Activated naive CD8-positive, alpha-beta T cell (primary cell): ENCODE measurements at regions not wholly inside any gene's neighbourhood (a gene's known extent, or its start where the extent isn't known, plus 50 kb on each side); places are given as distances from the start of the nearest gene placed in this dataset.
"Not testable (repeated sequence)": the region's sequence is repeated elsewhere in the genome, so short reads cannot be mapped to it uniquely, and the experiment has no call there.

Experiments
- H3K27ac Mint-ChIP-seq: one replicate; pipeline ENCODE4 v1.8.0; 2021; ENCODE audit warnings: mixed read lengths
- H3K27me3 Mint-ChIP-seq: one replicate; pipeline ENCODE4 v1.8.0; 2021; ENCODE audit warnings: mixed read lengths
- H3K36me3 Mint-ChIP-seq: one replicate; pipeline ENCODE4 v1.8.0; 2021; ENCODE audit warnings: mixed read lengths
- H3K4me1 Mint-ChIP-seq: one replicate; pipeline ENCODE4 v1.8.0; 2021; ENCODE audit warnings: low read depth, mixed read lengths
- H3K4me3 Mint-ChIP-seq: one replicate; pipeline ENCODE4 v1.8.0; 2021; ENCODE audit warnings: mild to moderate bottlenecking, mixed read lengths
- H3K9me3 Mint-ChIP-seq: one replicate; pipeline ENCODE4 v1.8.0; 2021; ENCODE audit warnings: low read depth, mixed read lengths

DNA sequence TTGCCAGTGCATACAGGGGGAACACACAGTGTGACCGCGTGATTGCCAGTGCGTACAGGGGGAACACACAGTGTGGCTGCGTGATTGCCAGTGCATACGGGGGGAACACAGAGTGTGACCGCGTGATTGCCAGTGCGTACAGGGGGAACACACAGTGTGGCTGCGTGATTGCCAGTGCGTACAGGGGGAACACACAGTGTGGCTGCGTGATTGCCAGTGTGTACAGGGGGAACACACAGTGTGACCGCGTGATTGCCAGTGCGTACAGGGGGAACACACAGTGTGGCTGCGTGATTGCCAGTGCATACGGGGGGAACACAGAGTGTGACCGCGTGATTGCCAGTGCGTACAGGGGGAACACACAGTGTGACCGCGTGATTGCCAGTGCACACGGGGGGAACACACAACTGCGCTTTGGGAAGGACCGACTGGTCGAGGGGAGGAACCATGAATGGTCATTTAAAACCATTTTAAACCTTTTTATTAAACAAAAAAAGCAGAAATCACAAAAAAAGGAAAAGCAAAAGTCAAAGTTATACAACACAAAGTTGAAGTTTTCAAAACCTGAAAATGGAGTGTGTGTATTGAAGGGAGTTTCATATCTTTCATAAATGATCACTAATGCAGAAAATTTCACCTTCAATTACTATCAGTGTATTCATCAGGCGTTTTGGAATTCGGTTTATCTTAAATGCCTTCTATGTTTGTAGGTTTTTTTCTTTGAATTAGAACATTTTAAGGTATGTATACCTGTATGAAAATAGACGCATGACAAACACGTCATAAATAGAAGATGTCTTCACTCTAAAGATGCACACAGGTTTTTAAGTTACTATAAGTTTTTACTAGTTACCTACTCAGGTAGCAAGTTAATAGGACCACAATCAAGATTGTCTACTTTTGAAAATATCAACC, 141.0 kb downstream of the RTP5 start:
- not testable (repeated sequence) for H3K36me3 Mint-ChIP-seq, H3K27me3 Mint-ChIP-seq, H3K27ac Mint-ChIP-seq, H3K4me3 Mint-ChIP-seq, H3K9me3 Mint-ChIP-seq
- peaks cover 10% of the 10 kb centered on the region for H3K4me1 Mint-ChIP-seq

DNA sequence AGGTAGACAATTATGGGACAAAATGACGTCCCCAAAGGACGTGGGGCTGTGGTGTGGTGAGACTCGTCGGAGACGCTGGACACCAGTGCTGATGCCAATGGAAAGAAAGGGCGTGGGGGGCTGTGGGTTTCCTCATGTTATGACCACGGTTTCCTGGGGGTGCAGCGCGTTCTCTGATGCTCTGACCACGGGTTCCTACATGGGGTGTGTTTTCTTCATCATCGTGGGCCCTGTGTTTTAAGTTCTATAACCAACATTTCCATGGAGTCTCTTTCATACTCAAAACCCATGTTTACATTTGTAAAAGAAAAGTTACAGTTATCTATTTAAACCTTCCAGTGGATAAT, 141.6 kb downstream of the RTP5 start:
- Mint-ChIP-seq H3K4me3 (no peak overlapping the region), H3K27ac (no peak overlapping the region), H3K27me3 (no peaks in the 10 kb centered on the region), H3K4me1 (peaks cover 10% of the 10 kb centered on the region), H3K9me3 (no peaks in the 10 kb centered on the region), H3K36me3 (no peaks in the 10 kb centered on the region)

DNA sequence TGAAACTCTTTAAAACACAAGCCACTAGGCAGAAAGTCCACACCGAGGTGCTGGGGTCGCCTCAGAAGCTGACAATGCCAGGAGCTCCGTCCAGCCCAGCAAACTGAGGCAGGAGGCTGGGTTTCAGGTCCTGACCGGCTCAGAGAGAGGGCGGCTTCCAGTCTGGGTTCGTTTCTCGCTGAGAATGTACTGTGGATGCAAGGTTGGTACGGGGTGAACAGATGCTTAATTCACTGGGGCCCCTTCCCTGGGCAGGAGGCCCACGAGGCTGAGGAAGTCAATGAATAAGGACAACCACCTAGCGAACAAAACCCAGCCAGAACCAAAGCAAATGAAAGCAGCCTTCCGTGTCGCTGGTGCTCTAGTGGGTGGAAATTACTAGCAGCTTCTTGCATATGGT, 142.0 kb downstream of the RTP5 start:
- Mint-ChIP-seq H3K4me1 (peaks cover 10% of the 10 kb centered on the region), H3K27me3 (no peaks in the 10 kb centered on the region), H3K36me3 (no peaks in the 10 kb centered on the region), H3K4me3 (no peak overlapping the region), H3K9me3 (no peaks in the 10 kb centered on the region), H3K27ac (no peak overlapping the region)

DNA sequence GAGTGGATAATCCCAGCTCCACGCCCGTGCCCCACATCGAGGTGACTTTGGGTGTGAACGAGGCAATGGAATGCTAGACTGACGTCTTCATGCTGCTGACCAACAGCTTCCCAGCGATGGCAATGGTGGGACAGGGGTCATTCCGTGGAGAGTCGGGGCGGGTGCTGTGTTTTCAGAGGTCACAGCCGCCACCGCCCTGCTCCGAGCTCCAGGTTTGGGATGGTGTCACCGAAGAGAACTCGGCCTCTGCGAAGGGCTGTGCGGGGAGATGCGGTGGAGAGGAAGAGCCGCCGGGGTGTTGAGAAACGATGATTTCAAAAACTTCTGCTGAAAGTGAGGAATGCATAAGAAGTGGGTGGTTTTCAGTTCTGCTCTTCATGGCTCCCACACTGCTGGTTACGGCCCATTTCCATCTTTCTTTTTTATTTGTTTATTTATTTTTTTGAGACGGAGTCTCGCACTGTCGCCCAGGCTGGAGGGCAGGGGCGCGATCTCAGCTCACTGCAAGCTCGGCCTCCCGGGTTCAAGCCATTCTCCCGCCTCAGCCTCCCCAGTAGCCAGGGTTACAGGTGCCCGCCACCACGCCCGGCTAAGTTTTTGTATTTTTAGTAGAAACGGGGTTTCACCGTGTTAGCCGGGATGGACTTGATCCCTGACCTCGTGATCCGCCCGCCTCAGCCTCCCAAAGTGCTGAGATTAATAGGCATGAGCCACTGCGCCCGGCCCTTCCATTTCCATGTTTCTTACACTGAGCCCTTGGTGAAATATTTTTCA, 142.6 kb downstream of the RTP5 start:
- no peaks in the 10 kb centered on the region for H3K36me3 Mint-ChIP-seq
- no peak overlapping the region for H3K27ac Mint-ChIP-seq
- no peaks in the 10 kb centered on the region for H3K27me3 Mint-ChIP-seq
- H3K4me1 Mint-ChIP-seq, result peaks cover 10% of the 10 kb centered on the region
- no peak overlapping the region for H3K4me3 Mint-ChIP-seq
- H3K9me3 Mint-ChIP-seq, result no peaks in the 10 kb centered on the region

DNA sequence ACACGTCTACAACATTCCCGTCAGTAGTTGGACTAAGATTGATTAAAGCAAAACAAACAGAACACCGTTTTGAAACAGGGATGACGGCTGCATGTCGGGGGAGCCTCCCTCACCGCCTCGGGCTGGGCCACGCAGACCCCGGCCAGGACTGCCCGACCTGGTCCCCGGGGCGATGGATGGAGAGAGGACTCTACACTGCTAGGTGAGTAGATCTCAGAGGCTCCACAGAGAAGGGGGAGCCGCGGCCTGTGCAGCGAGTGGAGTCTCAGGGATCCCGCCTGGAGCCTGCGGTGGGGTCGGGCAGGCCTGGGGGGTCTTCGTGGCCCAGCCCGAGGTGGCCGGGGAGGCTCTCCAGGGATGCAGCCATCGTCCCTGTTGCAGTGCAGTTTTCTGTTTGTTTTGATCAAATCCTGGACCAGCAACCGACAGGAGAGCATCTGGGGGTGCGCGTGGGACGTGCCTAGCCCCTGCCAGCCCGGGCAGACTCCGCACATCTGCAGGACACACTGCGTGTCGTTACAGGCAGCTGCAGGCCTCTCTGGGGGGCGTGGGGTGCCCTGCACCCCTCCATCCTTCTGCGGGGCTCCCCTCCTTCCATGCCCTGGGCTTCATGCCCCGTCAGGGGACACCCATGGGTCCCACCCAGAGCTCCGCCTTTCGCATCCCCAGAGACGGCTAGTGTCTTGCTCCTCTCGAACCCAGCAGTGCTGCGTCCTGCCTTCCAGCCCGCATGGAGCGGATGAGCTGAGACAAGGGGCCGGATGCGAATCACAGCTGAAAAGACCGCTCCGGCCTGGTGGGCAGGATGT, 143.6 kb downstream of the RTP5 start:
- Mint-ChIP-seq H3K4me1 (peaks cover 10% of the 10 kb centered on the region), H3K27ac (no peak overlapping the region), H3K4me3 (no peak overlapping the region), H3K27me3 (no peaks in the 10 kb centered on the region), H3K36me3 (no peaks in the 10 kb centered on the region), H3K9me3 (no peaks in the 10 kb centered on the region)

DNA sequence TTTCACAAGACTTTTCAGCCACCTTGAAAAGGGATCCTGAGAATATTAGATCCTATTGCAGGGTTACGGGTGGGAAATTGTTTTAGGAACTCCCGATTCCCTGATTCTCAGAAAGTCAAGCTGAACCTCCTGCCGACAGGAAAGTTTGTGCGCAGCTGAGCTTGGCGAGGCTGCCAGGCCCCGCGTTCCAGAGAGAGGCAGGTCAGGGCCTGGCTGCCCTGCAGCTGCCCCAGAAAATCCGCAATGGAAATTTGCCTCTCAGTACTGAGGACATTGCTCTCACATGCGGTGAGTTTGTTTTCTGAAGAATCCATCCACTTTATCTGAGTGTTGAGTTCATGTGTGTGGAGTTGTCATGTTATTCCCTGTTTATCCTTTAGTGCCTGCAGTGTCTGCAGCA, 144.2 kb downstream of the RTP5 start:
- H3K36me3 Mint-ChIP-seq, result no peaks in the 10 kb centered on the region
- peaks cover 10% of the 10 kb centered on the region for H3K4me1 Mint-ChIP-seq
- H3K27ac Mint-ChIP-seq, result no peak overlapping the region
- H3K27me3 Mint-ChIP-seq, result no peaks in the 10 kb centered on the region
- no peak overlapping the region for H3K4me3 Mint-ChIP-seq
- no peaks in the 10 kb centered on the region for H3K9me3 Mint-ChIP-seq

DNA sequence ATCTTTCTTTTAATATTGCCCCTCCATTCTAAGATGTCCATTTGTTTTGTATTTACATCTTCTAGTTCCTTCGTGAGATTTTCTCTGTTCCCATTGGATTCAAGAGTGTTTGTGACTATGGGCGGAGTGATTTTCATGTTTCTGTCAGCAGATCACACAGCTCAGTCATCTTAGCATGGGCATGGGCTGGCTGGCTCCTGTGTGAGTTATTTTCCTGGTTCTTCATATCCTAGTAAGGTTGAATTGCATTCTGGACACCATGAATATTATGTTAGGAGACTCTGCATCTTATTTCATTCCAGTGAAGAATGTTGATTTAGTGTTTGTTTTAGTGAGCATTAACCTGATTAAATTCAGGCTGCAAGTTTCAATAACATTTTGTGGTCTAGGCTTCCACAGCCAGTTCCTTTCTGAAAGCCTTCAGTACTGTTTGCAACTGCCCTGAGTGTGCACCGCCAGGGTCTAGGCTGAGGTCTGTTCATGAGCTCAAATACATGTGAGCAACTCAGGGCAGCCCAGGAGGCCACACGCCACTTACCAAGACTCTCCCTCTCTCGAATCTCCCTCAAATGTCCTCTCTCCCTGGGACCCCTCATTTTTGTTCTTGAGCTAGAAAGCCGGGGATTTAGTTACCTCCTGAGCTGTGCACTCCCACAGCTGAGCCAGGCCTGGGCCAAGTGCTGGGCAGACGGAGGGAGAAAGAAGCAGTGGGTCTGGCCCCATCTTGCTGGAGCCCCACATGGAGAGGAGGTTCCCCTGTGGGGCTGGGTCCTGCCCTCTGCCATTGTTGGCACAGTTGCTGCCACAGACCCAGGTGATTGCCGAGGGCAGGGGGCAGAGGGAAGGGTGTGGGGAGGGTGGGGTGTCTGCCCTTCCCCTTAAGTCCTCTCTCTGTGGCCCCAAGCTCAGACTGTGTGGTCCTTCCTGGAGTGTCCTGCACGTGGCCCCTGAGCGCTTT, 145.9 kb downstream of the RTP5 start:
- no peak overlapping the region for H3K27ac Mint-ChIP-seq
- H3K9me3 Mint-ChIP-seq, result no peaks in the 10 kb centered on the region
- H3K4me3 Mint-ChIP-seq, result no peak overlapping the region
- H3K36me3 Mint-ChIP-seq, result no peaks in the 10 kb centered on the region
- H3K4me1 Mint-ChIP-seq, result peaks cover 10% of the 10 kb centered on the region
- no peaks in the 10 kb centered on the region for H3K27me3 Mint-ChIP-seq

DNA sequence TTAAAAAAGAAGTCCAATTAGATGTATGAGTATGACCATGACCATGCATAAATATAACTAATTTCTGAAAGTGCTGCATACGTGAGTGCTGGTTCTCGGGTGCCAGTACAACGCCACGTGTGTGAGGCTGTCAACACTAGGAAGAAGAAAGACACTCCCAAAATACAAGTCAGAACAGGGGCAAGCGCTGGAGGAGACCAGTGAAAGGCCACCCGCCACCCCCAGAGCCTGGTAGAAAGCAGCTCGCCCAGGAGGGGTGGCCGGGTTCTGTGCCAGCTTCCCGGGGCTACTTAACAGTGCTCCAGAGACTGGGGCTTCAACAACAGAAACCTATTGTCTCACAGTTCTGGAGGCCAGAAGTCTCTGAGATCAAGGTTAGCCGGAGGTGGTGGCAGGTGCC, 147.6 kb downstream of the RTP5 start:
- no peaks in the 10 kb centered on the region for H3K9me3 Mint-ChIP-seq
- H3K4me3 Mint-ChIP-seq, result no peak overlapping the region
- no peaks in the 10 kb centered on the region for H3K27me3 Mint-ChIP-seq
- H3K36me3 Mint-ChIP-seq, result no peaks in the 10 kb centered on the region
- H3K27ac Mint-ChIP-seq, result no peak overlapping the region
- no peaks in the 10 kb centered on the region for H3K4me1 Mint-ChIP-seq

DNA sequence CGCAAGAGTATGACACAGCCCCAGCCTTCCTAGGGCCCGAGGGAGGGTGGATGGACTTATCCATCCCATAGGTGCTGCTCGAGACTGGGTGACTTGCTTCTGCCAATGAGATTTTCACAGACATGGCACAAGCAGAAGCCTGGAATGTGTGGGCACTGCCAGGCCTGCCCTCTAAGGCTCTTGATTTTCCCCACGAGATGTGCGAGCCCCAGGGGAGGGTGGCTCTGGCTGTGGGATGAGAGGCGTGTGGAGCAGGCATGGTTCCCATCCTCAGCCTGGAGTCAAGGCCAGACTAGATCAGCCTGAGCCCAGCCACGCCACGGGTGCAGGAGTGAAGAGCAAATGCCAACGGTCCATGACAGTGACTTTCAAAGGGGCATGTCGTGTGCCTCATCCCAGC, 148.9 kb downstream of the RTP5 start:
- not testable (repeated sequence) for H3K27me3 Mint-ChIP-seq

DNA sequence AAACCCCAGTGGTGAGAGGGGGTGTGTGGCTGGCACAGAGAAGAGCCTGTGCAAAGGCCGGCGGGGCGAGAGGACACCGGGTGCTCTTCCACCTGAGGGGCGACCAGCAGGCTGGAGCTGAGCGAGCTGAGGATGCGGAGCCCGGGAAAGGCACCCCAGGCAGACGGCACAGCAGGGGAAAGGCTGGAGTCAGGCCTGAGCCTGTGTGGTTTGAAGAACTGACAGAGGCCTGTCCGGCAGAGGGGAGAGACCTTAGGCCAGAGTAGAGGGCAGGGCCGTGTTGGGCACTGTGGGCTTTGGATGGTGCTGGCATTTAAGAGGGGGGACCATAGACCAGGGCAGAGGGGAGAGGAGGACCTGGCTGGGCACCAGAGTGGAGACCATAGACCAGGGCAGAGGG, 149.8 kb downstream of the RTP5 start:
- no peaks in the 10 kb centered on the region for H3K9me3 Mint-ChIP-seq

More for the DNA sequence above, 148.9 kb downstream of the RTP5 start:
- not testable (repeated sequence) for H3K36me3 Mint-ChIP-seq, H3K4me1 Mint-ChIP-seq, H3K9me3 Mint-ChIP-seq, H3K4me3 Mint-ChIP-seq, H3K27ac Mint-ChIP-seq

DNA sequence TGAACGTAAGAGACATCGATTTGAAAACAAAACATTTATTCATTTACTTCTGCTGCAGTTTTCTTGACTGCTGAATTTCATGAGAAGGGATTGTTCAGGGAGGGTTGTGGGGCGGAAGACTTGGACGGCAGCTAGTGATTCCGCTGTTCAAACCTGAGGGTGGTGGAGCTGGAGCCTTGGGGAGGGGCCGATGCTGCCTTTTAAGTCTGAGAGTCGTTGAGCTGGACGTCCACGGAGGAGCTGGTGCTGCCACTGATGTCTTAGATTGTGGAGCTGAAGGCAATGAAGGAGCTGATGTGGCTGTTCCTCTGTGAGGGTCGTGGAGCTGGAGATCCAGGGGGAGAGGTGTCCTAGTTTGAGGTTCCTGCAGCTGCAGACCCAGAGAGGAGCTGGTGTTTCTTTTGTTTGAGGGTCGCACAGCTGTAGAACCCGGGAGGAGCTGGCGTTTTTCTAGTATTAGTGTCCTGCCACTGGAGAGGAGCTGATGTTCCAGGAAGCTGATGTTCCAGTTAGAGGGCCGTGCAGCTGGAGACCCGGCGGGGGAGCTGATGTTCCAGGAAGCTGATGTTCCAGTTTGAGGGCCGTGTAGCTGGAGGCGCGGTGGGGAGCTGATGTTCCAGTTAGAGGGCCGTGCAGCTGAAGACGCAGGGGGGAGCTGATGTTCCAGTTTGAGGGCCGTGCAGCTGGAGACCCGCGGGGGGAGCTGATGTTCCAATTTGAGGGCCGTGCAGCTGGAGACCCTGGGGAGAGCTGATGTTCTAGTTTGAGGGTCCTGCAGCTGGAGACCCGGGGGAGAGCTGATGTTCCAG, 150.9 kb downstream of the RTP5 start:
- Mint-ChIP-seq H3K4me3 (no peak overlapping the region), H3K4me1 (no peaks in the 10 kb centered on the region), H3K36me3 (peaks cover 5% of the 10 kb centered on the region), H3K9me3 (no peaks in the 10 kb centered on the region), H3K27ac (no peak overlapping the region), H3K27me3 (no peaks in the 10 kb centered on the region)

More for the DNA sequence above, 149.8 kb downstream of the RTP5 start:
- Mint-ChIP-seq H3K4me3 (no peak overlapping the region), H3K27me3 (no peaks in the 10 kb centered on the region), H3K4me1 (no peaks in the 10 kb centered on the region), H3K27ac (no peak overlapping the region), H3K36me3 (peaks cover under 1% of the 10 kb centered on the region)

DNA sequence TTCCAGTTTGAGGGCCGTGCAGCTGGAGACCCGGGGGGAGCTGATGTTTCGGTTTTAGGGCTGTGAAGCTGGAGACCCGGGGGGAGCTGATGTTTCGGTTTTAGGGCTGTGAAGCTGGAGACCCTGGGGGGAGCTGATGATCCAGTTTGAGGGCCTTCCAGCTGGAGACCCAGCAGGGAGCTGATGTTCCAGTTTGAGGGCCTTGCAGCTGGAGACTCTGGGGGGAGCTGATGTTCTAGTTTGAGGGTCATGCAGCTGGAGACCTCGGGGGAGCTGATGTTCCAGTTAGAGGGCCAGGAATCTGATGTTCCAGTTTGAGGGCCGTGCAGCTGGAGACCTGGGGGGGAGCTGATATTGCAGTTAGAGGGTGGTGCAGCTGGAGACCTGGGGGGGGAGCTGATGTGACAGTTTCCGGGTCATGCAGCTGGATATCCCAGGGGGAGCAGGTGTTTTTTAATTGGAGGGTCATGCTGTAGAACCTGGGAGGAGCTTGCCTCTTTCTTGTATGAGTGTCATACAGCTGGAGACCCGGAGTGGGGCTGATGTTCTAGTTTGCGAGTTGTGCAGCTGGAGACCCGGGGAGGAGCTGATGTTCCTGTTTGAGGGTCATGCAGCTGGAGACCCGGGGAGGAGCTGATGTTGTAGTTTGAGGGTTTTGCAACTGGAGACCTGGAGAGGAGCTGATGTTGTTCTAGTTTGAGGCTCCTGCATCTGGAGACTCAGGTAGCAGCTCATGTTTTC, 153.2 kb downstream of the RTP5 start:
- no peak overlapping the region for H3K4me3 Mint-ChIP-seq
- H3K27me3 Mint-ChIP-seq, result no peaks in the 10 kb centered on the region
- H3K27ac Mint-ChIP-seq, result no peak overlapping the region
- H3K4me1 Mint-ChIP-seq, result peaks cover 3% of the 10 kb centered on the region
- H3K36me3 Mint-ChIP-seq, result peaks cover 18% of the 10 kb centered on the region
- peaks cover 7% of the 10 kb centered on the region for H3K9me3 Mint-ChIP-seq

DNA sequence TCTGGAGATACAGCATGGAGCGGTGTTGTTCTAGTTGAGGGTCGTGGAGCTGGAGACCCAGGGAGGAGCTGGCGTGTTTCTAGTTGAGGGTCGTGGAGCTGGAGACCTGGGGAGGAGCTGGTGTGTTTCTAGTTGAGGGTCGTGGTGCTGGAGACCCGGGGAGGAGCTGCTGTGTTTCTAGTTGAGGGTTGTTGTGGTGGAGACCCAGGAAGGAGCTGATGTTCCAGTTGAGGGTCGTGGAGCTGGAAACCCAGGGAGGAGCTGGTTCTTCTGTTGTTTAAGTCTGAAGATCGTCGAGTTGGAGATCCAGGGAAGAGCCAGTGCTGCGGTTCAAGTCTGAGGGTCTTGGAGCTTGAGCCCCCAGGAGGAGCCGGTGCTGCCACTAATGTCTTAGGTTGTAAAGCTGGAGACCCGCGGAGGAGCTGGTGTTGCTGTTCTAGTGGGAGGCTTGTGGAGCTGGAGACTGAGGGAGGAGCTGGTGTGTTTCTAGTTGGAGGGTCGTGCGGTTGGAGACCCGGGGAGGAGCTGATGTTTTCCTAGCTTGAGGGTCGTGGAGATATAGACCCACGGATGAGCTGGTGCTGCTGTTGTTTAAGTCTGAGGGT, 155.3 kb downstream of the RTP5 start:
- H3K27ac Mint-ChIP-seq, result no peak overlapping the region
- no peaks in the 10 kb centered on the region for H3K27me3 Mint-ChIP-seq
- peaks cover 10% of the 10 kb centered on the region for H3K9me3 Mint-ChIP-seq

More for the DNA sequence above, 155.3 kb downstream of the RTP5 start:
- H3K4me3 Mint-ChIP-seq, result no peak overlapping the region
- peaks cover 12% of the 10 kb centered on the region for H3K4me1 Mint-ChIP-seq
- H3K36me3 Mint-ChIP-seq, result peaks cover 26% of the 10 kb centered on the region
